ENCODE measurements at regions not wholly inside any gene's neighbourhood (a gene's known extent, or its start where the extent isn't known, plus 50 kb on each side); places are given as distances from the start of the nearest gene placed in this dataset.

GRCh38 chr16:72425571-72426341 lies 253.8 kb upstream of the PMFBP1 start:
- Histone ChIP-seq H3K27me3 (no peaks in the 10 kb centered on the region), H3K27ac (no peak overlapping the region), H3K36me3 (no peaks in the 10 kb centered on the region), H3K4me3 (no peak overlapping the region), H3K4me1 (no peaks in the 10 kb centered on the region), H3K9me3 (peaks cover 0 to 5% (median 0%) of the 10 kb centered on the region in 4 donors)
- TF ChIP-seq CTCF (IDR thresholded peaks at IDR 0.05) (no peak), POLR2A (IDR thresholded peaks at IDR 0.05) (no peak)
- WGBS (ENCODE audit: insufficient coverage, low coverage, low lambda C conversion rate, missing lambda C conversion rate): 97% methylated on average over 18 of the region's 34 CpGs
- intact Hi-C loops (cut with DNase I): no loop called here
- DNase-seq (no peak), ATAC-seq (no peak)

GRCh38 chr16:72424757-72425156 lies 252.8 kb upstream of the PMFBP1 start:
- ATAC-seq (no peak), DNase-seq (no peak)
- WGBS (ENCODE audit: insufficient coverage, low coverage, low lambda C conversion rate, missing lambda C conversion rate): 81% methylated on average over 7 of the region's 7 CpGs
- Histone ChIP-seq H3K4me3 (no peak overlapping the region), H3K36me3 (no peaks in the 10 kb centered on the region), H3K27ac (no peak overlapping the region), H3K27me3 (no peaks in the 10 kb centered on the region), H3K4me1 (no peaks in the 10 kb centered on the region), H3K9me3 (peaks cover 0 to 5% (median 0%) of the 10 kb centered on the region in 4 donors)
- intact Hi-C loops (cut with DNase I): no loop called here
- TF ChIP-seq POLR2A (IDR thresholded peaks at IDR 0.05): no peak
- TF ChIP-seq CTCF (IDR thresholded peaks at IDR 0.05): no peak

- WGBS (ENCODE audit: insufficient coverage, low coverage, low lambda C conversion rate, missing lambda C conversion rate): 89% methylated on average over 1 of the region's 1 CpG
- Histone ChIP-seq H3K27ac (no peak overlapping the region), H3K9me3 (peaks cover 0 to 5% (median 0%) of the 10 kb centered on the region in 4 donors), H3K4me1 (no peaks in the 10 kb centered on the region), H3K27me3 (no peaks in the 10 kb centered on the region), H3K36me3 (no peaks in the 10 kb centered on the region), H3K4me3 (no peak overlapping the region)
- intact Hi-C loops (cut with DNase I): no loop called here
- TF ChIP-seq POLR2A (IDR thresholded peaks at IDR 0.05) (no peak), CTCF (IDR thresholded peaks at IDR 0.05) (no peak)
- DNase-seq (no peak), ATAC-seq (no peak)
Observed at GRCh38 chr16:72422308-72422897, 250.4 kb upstream of the PMFBP1 start.

GRCh38 chr16:72419638-72420037 lies 247.7 kb upstream of the PMFBP1 start:
- Histone ChIP-seq H3K9me3 (peaks cover 0 to 5% (median 0%) of the 10 kb centered on the region in 4 donors), H3K4me1 (no peaks in the 10 kb centered on the region), H3K27ac (no peak overlapping the region), H3K27me3 (no peaks in the 10 kb centered on the region), H3K36me3 (no peaks in the 10 kb centered on the region), H3K4me3 (no peak overlapping the region)
- no peak for ATAC-seq
- no peak for DNase-seq
- TF ChIP-seq CTCF (IDR thresholded peaks at IDR 0.05) (no peak), POLR2A (IDR thresholded peaks at IDR 0.05) (no peak)
- intact Hi-C loops (cut with DNase I): no loop called here
- WGBS (ENCODE audit: insufficient coverage, low coverage, low lambda C conversion rate, missing lambda C conversion rate): 87% methylated on average over 4 of the region's 4 CpGs

Data from right lobe of liver (tissue), 6 donors.